DOHH2 (cell line): ENCODE measurements at regions not wholly inside any gene's neighbourhood (a gene's known extent, or its start where the extent isn't known, plus 50 kb on each side); places are given as distances from the start of the nearest gene placed in this dataset.
"Not testable (repeated sequence)": the region's sequence is repeated elsewhere in the genome, so short reads cannot be mapped to it uniquely, and the experiment has no call there.

Experiments used
- CTCF ChIP-seq: fragments of 200-600 bp; sonication (generic); IDR thresholded peaks from one replicate; pipeline ENCODE4 v1.5.1; 2014; ENCODE audit warnings: antibody characterized with exemption, mild to moderate bottlenecking, low read depth, low read length; ENCODE audit not compliant: poor library complexity, severe bottlenecking
- EZH2phosphoT487 ChIP-seq: fragments of 200-600 bp; sonication (generic); IDR thresholded peaks from 2 replicates; pipeline ENCODE4 v1.6.1; 2017; ENCODE audit warnings: borderline replicate concordance, mild to moderate bottlenecking, antibody characterized with exemption, low read length, moderate library complexity, mixed read lengths

GRCh38 chr10:64441872-64442271, 920.7 kb downstream of the REEP3 start:
- not testable (repeated sequence) for TF ChIP-seq CTCF, EZH2phosphoT487
